ENCODE measurements at regions not wholly inside any gene's neighbourhood (a gene's known extent, or its start where the extent isn't known, plus 50 kb on each side); places are given as distances from the start of the nearest gene placed in this dataset.

GRCh38 chr5:156121882-156122281 lies 205.1 kb upstream of the SGCD start:
- no peak for DNase-seq
- Mint-ChIP-seq H3K4me1 (ENCODE audit: low read depth) (no peaks in the 10 kb centered on the region), H3K9me3 (no peaks in the 10 kb centered on the region), H3K27me3 (peaks cover 25% of the 10 kb centered on the region), H3K27ac (no peak overlapping the region), H3K4me3 (no peak overlapping the region), H3K36me3 (ENCODE audit: low read depth) (no peaks in the 10 kb centered on the region)

GRCh38 chr5:156124708-156125107 lies 202.3 kb upstream of the SGCD start:
- Mint-ChIP-seq H3K4me3 (no peak overlapping the region), H3K27me3 (peaks cover 14% of the 10 kb centered on the region), H3K4me1 (ENCODE audit: low read depth) (no peaks in the 10 kb centered on the region), H3K27ac (no peak overlapping the region), H3K9me3 (no peaks in the 10 kb centered on the region), H3K36me3 (ENCODE audit: low read depth) (no peaks in the 10 kb centered on the region)
- DNase-seq, result no peak

GRCh38 chr5:156125118-156125517 lies 201.8 kb upstream of the SGCD start:
- no peak for DNase-seq
- Mint-ChIP-seq H3K9me3 (no peaks in the 10 kb centered on the region), H3K4me3 (no peak overlapping the region), H3K36me3 (ENCODE audit: low read depth) (no peaks in the 10 kb centered on the region), H3K27ac (no peak overlapping the region), H3K4me1 (ENCODE audit: low read depth) (no peaks in the 10 kb centered on the region), H3K27me3 (peaks cover 11% of the 10 kb centered on the region)

- Mint-ChIP-seq H3K4me3 (no peak overlapping the region), H3K27me3 (peaks cover 6% of the 10 kb centered on the region), H3K27ac (no peak overlapping the region), H3K4me1 (ENCODE audit: low read depth) (no peaks in the 10 kb centered on the region), H3K9me3 (no peaks in the 10 kb centered on the region), H3K36me3 (ENCODE audit: low read depth) (no peaks in the 10 kb centered on the region)
- no peak for DNase-seq
These were observed 200.2 kb upstream of the SGCD start for GRCh38 chr5:156126716-156127115.

- no peak for DNase-seq
- Mint-ChIP-seq H3K27ac (no peak overlapping the region), H3K4me1 (ENCODE audit: low read depth) (no peaks in the 10 kb centered on the region), H3K36me3 (ENCODE audit: low read depth) (no peaks in the 10 kb centered on the region), H3K4me3 (no peak overlapping the region), H3K9me3 (no peaks in the 10 kb centered on the region), H3K27me3 (peaks cover 6% of the 10 kb centered on the region)
These were observed 198.9 kb upstream of the SGCD start for GRCh38 chr5:156128026-156128425.

GRCh38 chr5:156134216-156134615 lies 192.7 kb upstream of the SGCD start:
- Mint-ChIP-seq H3K27ac (no peak overlapping the region), H3K4me1 (ENCODE audit: low read depth) (no peaks in the 10 kb centered on the region)
- DNase-seq, result no peak

GRCh38 chr5:156135531-156135930 lies 191.4 kb upstream of the SGCD start:
- Mint-ChIP-seq H3K27ac (no peak overlapping the region), H3K36me3 (ENCODE audit: low read depth) (no peaks in the 10 kb centered on the region), H3K4me1 (ENCODE audit: low read depth) (no peaks in the 10 kb centered on the region), H3K9me3 (no peaks in the 10 kb centered on the region), H3K4me3 (no peak overlapping the region), H3K27me3 (no peaks in the 10 kb centered on the region)
- no peak for DNase-seq

More at GRCh38 chr5:156134216-156134615, 192.7 kb upstream of the SGCD start:
- no peaks in the 10 kb centered on the region for H3K9me3 Mint-ChIP-seq
- H3K36me3 Mint-ChIP-seq (ENCODE audit: low read depth), result no peaks in the 10 kb centered on the region
- H3K4me3 Mint-ChIP-seq, result no peak overlapping the region
- H3K27me3 Mint-ChIP-seq, result no peaks in the 10 kb centered on the region

GRCh38 chr5:156137071-156137869 lies 189.7 kb upstream of the SGCD start:
- peaks cover 5% of the 10 kb centered on the region for H3K9me3 Mint-ChIP-seq
- H3K4me3 Mint-ChIP-seq, result no peak overlapping the region
- H3K27me3 Mint-ChIP-seq, result no peaks in the 10 kb centered on the region
- DNase-seq, result no peak
- no peaks in the 10 kb centered on the region for H3K36me3 Mint-ChIP-seq (ENCODE audit: low read depth)
- H3K27ac Mint-ChIP-seq, result no peak overlapping the region
- H3K4me1 Mint-ChIP-seq (ENCODE audit: low read depth), result peaks cover 1% of the 10 kb centered on the region

GRCh38 chr5:156142867-156143266 lies 184.1 kb upstream of the SGCD start:
- no peak overlapping the region for H3K4me3 Mint-ChIP-seq
- peaks cover 2% of the 10 kb centered on the region for H3K4me1 Mint-ChIP-seq (ENCODE audit: low read depth)
- H3K36me3 Mint-ChIP-seq (ENCODE audit: low read depth), result no peaks in the 10 kb centered on the region
- peaks cover 10% of the 10 kb centered on the region for H3K9me3 Mint-ChIP-seq
- H3K27me3 Mint-ChIP-seq, result no peaks in the 10 kb centered on the region
- no peak overlapping the region for H3K27ac Mint-ChIP-seq
- DNase-seq, result no peak

- Mint-ChIP-seq H3K27ac (no peak overlapping the region), H3K4me1 (ENCODE audit: low read depth) (no peaks in the 10 kb centered on the region), H3K36me3 (ENCODE audit: low read depth) (no peaks in the 10 kb centered on the region), H3K4me3 (no peak overlapping the region), H3K9me3 (peaks cover 4% of the 10 kb centered on the region), H3K27me3 (no peaks in the 10 kb centered on the region)
- DNase-seq, result no peak
These were observed 179.6 kb upstream of the SGCD start for GRCh38 chr5:156147261-156147943.

GRCh38 chr5:156147944-156148285 lies 179.0 kb upstream of the SGCD start:
- DNase-seq, result no peak

GRCh38 chr5:156148301-156148700 lies 178.7 kb upstream of the SGCD start:
- no peaks in the 10 kb centered on the region for H3K36me3 Mint-ChIP-seq (ENCODE audit: low read depth)
- H3K4me1 Mint-ChIP-seq (ENCODE audit: low read depth), result no peaks in the 10 kb centered on the region
- H3K4me3 Mint-ChIP-seq, result no peak overlapping the region
- DNase-seq, result no peak
- H3K27me3 Mint-ChIP-seq, result no peaks in the 10 kb centered on the region
- H3K27ac Mint-ChIP-seq, result no peak overlapping the region
- no peaks in the 10 kb centered on the region for H3K9me3 Mint-ChIP-seq

More at GRCh38 chr5:156147944-156148285, 179.0 kb upstream of the SGCD start:
- Mint-ChIP-seq H3K9me3 (no peaks in the 10 kb centered on the region), H3K36me3 (ENCODE audit: low read depth) (no peaks in the 10 kb centered on the region), H3K27ac (no peak overlapping the region), H3K27me3 (no peaks in the 10 kb centered on the region), H3K4me3 (no peak overlapping the region), H3K4me1 (ENCODE audit: low read depth) (no peaks in the 10 kb centered on the region)

GRCh38 chr5:156149213-156149612 lies 177.8 kb upstream of the SGCD start:
- Mint-ChIP-seq H3K9me3 (no peaks in the 10 kb centered on the region), H3K27ac (no peak overlapping the region), H3K4me3 (no peak overlapping the region), H3K36me3 (ENCODE audit: low read depth) (no peaks in the 10 kb centered on the region), H3K4me1 (ENCODE audit: low read depth) (no peaks in the 10 kb centered on the region), H3K27me3 (no peaks in the 10 kb centered on the region)
- no peak for DNase-seq

- H3K27me3 Mint-ChIP-seq, result no peaks in the 10 kb centered on the region
- no peaks in the 10 kb centered on the region for H3K4me1 Mint-ChIP-seq (ENCODE audit: low read depth)
- H3K4me3 Mint-ChIP-seq, result no peak overlapping the region
- no peaks in the 10 kb centered on the region for H3K36me3 Mint-ChIP-seq (ENCODE audit: low read depth)
- DNase-seq, result no peak
- H3K9me3 Mint-ChIP-seq, result no peaks in the 10 kb centered on the region
- no peak overlapping the region for H3K27ac Mint-ChIP-seq
These were observed 173.4 kb upstream of the SGCD start for GRCh38 chr5:156153602-156154001.

- Mint-ChIP-seq H3K27ac (no peak overlapping the region), H3K36me3 (ENCODE audit: low read depth) (no peaks in the 10 kb centered on the region), H3K9me3 (no peaks in the 10 kb centered on the region), H3K4me1 (ENCODE audit: low read depth) (no peaks in the 10 kb centered on the region), H3K27me3 (no peaks in the 10 kb centered on the region), H3K4me3 (no peak overlapping the region)
- DNase-seq, result no peak
These were observed 172.2 kb upstream of the SGCD start for GRCh38 chr5:156154757-156155156.
